Skeletal muscle cell (primary cell): ENCODE measurements at regions not wholly inside any gene's neighbourhood (a gene's known extent, or its start where the extent isn't known, plus 50 kb on each side); places are given as distances from the start of the nearest gene placed in this dataset.

Experiments used
- DNase-seq: peaks from one replicate; pipeline ENCODE4 v3.0.0-alpha.2; 2010; ENCODE audit warnings: low read depth
- H3K4me3 ChIP-seq: 2 replicates; pipeline ENCODE4 v1.5.1; 2011; ENCODE audit warnings: low read depth, mild to moderate bottlenecking, control low read depth, low read length, moderate library complexity

DNA sequence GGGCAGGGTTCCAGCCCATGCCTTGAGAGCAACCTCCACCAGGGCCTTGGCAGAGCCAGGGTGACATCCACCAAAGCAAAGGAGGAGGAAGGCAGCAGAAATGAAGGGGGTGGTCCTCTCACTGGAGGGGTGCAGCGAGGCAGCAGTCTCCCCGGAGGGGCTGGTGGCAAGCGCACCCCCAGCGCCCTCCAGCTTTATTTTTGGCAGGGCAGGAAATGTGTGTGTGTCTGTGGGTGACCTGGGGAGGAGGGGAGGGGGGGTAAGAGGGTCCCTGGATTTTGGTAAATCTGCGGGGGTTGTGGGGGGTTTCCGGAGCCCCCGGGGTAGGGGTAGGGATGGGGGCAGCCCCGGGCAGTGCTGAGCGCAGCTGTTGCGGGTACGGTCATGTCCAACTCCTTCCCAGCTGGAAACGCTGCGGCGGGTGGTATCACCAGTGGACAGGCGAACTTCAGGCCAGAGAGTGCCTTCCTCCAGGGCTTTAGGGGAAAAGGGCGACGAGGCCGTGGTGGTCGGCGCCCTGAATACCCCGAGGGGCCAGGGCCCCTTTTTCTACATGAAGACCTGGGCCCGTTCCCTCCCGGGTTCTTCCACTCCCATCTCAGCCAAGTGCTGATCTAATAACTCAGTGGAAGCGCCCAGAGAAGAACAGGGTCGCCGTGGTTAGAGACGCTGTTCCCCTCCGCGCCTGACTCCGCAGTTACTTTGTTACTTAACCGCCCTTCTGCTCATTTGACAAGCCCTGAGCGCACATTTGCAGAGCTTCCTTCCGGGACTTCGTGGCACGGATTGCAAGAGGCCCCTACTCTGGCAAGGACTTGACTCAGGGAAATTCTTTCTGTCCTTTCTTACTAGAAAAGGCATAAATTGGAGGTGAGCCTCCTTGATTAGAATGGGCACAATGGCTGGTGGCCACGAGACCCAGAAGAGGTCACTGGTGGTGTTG lies 55.2 kb downstream of the FOS start:
- no peak overlapping the region for H3K4me3 ChIP-seq
- DNase-seq: no peak

DNA sequence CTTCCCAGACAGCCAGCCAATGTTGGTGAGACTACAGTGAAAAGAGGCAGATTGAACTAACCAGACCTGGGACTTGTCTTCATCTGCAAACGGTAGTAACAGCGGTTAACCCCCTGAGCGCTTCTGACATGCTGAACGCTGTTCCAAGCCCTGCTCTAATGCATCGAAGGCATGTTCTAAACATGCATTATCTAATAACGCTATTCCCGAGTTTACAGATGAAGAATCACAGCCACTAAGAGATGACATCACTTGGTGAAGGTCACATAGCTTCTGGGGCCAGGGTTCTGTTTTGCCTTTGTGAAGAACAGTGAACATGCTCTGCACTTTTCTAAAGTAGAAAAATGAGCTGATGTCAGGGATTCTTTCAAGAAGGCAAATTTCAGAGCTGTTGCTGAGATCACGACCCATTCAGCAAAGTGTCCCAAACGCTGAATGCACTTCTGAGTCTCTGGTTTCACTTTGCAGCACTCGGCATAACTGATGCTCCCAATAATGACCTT lies 56.0 kb downstream of the FOS start:
- DNase-seq: no peak
- no peak overlapping the region for H3K4me3 ChIP-seq

DNA sequence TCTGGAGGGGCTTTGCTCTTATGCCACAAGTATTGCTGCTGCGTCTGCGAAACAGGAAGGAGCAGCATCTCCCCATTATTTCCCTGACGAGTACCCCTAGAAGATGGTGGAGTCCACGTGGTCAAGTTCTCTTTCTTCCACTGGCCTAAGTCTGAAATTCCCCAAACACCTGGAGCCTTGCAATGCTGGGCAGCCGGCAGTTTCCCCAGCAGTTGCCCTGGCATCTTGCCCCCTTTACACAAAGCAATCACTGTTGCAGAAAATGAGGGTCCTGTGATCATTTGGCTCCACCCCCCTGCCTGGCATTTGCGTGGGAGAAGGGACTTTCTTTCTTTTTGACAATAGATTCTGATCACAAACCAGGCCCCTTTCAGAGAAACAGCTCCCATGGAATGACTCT lies 56.9 kb downstream of the FOS start:
- no peak overlapping the region for H3K4me3 ChIP-seq
- DNase-seq: no peak

DNA sequence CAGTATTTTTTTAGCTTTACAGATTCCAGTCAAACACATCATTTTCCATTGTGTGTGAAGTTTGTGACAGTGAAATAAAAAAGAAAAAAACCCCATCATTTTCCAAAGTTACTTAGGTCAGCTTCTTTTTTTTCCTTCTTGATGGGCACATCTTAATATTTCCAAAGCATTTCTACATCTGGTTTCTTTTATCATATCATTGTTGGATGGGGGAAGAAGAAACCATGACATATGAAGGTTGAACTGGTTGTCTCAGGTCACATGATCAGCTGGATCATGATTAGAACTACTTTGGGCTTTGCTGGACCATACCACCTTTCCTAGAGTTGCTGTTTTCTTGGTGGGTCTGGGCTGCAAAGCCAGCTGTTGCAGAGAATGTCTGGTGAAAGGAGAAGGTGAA lies 59.8 kb downstream of the FOS start:
- H3K4me3 ChIP-seq: no peak overlapping the region
- no peak for DNase-seq

GRCh38 chr14:75339059-75339458 lies 60.4 kb downstream of the FOS start:
- H3K4me3 ChIP-seq: no peak overlapping the region
- peak; percentile 62 for DNase-seq

DNA sequence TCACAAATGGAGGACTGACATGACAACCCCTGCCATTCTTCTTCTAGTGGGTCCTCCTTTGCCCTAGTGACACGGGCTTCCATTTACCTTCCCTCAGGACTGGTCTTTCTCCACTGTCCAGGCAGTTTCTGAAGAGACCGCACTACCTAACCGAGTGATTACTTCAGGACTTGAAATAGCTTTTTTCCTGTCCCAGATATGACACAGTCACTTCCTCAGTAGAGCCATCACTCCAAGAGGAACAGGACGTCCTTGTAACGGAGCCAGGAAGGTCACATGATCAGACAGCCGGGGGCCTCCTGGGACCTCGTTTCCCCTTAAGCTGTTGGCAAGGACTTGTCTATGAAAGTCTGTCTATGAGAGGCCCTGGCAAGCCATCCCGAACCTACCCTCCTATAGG lies 62.3 kb downstream of the FOS start:
- peak; percentile 89 for DNase-seq

GRCh38 chr14:75341620-75342019 lies 63.0 kb downstream of the FOS start:
- no peak for DNase-seq
- no peak overlapping the region for H3K4me3 ChIP-seq

More for the DNA sequence above, 62.3 kb downstream of the FOS start:
- no peak overlapping the region for H3K4me3 ChIP-seq

GRCh38 chr14:75342762-75343599 lies 64.4 kb downstream of the FOS start:
- DNase-seq: no peak
- H3K4me3 ChIP-seq: no peak overlapping the region

DNA sequence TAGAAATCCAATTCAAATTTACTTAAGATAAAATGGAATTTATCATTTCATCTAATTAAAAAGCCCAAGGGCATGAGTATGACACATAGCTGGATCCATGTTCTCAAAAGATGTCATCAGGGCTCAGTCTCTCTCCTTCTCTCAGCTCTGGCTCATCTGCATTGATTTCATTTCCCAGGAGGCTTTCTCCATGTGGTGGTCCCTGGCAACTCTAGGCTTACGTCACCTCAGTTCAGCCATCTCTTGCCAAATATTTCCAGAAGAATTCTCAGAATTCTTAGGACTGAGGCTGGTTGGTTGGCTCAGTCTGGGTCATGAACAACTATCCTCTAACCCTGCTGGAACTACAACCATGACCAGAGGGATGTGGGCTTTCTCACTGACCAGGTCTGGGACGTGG lies 65.3 kb downstream of the FOS start:
- peak; percentile 47 for DNase-seq
- H3K4me3 ChIP-seq: no peak overlapping the region

GRCh38 chr14:75344411-75344810 lies 65.8 kb downstream of the FOS start:
- DNase-seq: no peak
- H3K4me3 ChIP-seq: no peak overlapping the region

- no peak overlapping the region for H3K4me3 ChIP-seq
- DNase-seq: no peak
These were observed 72.0 kb downstream of the FOS start for GRCh38 chr14:75350505-75351060.

- H3K4me3 ChIP-seq: no peak overlapping the region
- no peak for DNase-seq
These were observed 68.7 kb upstream of the JDP2 start for GRCh38 chr14:75359098-75359497.

DNA sequence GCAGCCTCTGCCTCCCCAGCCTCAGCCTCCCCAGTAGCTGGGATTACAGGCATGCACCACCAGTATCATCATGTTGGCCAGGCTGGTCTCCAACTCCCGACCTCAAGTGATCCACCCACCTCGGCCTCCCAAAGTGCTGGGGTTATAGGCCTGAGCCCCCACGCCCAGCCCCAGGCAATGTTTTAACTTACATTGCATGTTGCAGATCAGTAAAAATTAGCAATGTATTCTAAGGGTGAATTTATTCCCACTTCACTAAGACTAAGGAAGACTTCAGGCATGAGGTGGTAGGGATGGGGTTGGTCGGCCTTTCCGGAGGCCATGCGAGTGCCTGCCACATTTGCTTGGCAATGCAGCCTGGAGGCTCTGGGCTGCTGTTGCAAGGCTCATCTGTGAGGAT lies 66.8 kb upstream of the JDP2 start:
- no peak overlapping the region for H3K4me3 ChIP-seq
- no peak for DNase-seq

DNA sequence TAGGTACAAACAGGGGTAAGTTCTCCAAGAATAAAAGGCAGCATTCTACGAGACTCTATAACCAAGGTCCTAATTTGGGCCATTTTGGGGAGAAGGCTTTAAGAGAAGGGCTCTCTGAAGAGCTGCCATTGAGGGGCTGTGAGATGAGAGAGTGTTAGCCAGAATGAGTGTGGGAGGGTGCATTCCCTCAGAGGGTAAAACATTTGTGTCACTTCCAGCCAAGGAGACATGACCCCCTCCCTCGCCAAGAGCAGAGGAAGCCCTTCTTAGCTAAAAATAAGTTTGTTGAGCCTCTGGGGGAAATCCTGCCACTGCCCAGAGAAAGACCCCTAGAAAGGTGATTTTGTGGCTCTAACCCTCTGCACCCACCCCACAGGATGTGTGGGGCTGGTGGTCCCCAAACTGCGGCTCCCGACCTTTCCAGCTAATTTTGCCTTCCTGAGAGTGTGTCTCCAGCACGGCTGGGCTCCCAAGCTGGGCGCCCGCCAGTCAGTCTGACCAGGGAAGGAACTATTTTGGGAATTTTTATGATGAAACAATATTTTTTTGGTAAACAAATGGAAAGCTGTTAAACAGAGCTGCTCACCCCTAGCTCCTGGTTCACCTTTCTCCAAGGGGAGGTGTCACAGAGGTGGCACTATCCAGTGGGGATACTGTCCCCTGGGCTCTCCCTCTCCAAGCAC lies 65.9 kb upstream of the JDP2 start:
- no peak for DNase-seq
- no peak overlapping the region for H3K4me3 ChIP-seq

DNA sequence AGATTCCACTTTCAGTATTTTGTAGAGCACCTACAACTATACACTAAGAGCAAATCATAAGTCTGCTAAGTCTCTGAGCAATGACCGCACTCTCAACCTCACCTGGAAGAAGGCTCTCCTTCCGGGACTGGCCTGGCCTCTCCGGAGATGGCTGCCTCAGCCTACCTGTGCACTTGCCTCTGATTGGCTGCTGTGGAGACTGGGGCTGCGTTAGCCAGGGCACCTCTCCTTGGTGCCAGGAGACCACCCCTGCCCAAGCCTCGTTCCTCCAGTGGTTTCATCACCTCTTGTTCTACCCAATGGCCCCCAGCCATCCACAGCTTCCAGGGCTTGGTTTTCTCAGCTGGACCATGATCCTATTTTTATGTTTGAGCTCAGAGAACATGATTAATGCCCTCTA lies 64.7 kb upstream of the JDP2 start:
- DNase-seq: no peak
- H3K4me3 ChIP-seq: no peak overlapping the region

GRCh38 chr14:75363570-75364227 lies 64.1 kb upstream of the JDP2 start:
- no peak overlapping the region for H3K4me3 ChIP-seq

DNA sequence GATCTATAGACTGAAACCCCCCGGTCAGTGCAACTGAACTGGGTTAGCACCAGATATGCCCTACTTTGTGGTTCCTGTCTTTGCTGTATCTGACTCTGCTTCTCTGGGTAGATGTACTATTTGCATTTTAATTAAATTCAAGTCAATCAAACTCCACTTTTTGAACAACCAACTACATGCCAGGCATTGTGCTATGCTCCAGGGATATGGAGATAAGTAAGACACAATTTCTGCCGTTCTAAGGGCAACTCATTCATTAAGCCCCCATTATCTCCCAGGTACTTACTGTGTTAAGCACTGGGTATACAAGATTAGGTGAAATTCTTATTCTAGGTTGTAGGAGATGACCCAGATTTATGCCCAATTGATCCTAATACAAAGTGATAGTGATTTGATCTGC lies 62.7 kb upstream of the JDP2 start:
- no peak for DNase-seq
- no peak overlapping the region for H3K4me3 ChIP-seq

More at GRCh38 chr14:75363570-75364227, 64.1 kb upstream of the JDP2 start:
- DNase-seq: no peak

DNA sequence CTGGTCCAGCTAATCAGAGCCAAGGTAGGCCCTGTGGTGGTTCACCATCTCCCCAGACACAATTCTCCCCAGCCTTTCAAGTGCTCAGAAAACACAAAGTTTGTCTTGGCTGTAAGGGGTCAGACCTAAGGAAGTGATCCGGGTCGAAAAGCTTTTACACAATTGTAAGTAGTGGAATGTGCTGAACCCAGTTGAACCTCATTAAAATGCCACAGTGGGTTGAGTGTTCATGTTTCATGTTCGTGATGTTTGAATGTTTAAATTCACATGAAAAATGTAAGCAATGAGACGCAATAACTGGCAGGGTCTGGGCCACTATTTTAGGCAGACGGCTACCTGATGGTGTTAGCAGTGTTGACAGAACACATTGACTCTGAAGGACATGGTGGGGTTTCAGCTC lies 60.9 kb upstream of the JDP2 start:
- no peak for DNase-seq
- no peak overlapping the region for H3K4me3 ChIP-seq

- no peak for DNase-seq
- no peak overlapping the region for H3K4me3 ChIP-seq
These were observed 59.5 kb upstream of the JDP2 start for GRCh38 chr14:75368333-75368732.
